ENCODE measurements at regions not wholly inside any gene's neighbourhood (a gene's known extent, or its start where the extent isn't known, plus 50 kb on each side); places are given as distances from the start of the nearest gene placed in this dataset.

DNA sequence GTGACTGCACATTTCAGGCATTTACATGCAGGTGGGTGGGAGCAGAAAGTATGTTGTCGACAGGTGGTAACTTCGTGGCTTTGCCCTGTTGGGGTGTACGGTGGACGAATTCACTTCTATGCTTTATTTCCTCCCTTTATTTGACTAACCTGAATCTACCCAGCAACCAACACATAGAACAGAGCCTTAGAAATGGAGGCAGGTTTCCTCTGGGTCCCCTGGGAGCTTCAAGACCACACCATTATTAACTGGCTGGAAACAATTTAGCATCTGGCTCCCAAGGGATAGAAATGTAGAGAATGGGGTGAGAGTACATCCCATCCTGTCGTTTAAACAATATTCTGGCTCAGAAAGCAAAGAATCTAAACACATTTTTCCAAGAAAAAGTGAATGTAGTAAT, 244.4 kb downstream of the DLEU7 start:
- Histone ChIP-seq H3K4me3 (ENCODE audit: low read length in 2 of 2) (no peak overlapping the region), H3K27me3 (ENCODE audit: control insufficient read depth in 1 of 2, insufficient read depth in 2 of 2, low read length in 2 of 2) (no peaks in the 10 kb centered on the region), H3K4me1 (ENCODE audit: control insufficient read depth, insufficient read depth, low read length) (no peaks in the 10 kb centered on the region), H3K36me3 (ENCODE audit: control insufficient read depth in 2 of 2, insufficient read depth in 2 of 2, low read length in 2 of 2) (no peaks in the 10 kb centered on the region), H3K27ac (ENCODE audit: low read length) (no peak overlapping the region), H3K9ac (ENCODE audit: low read length in 2 of 2) (no peak overlapping the region), H3K9me3 (ENCODE audit: control insufficient read depth in 2 of 2, low read length in 2 of 2) (no peaks in the 10 kb centered on the region)

DNA sequence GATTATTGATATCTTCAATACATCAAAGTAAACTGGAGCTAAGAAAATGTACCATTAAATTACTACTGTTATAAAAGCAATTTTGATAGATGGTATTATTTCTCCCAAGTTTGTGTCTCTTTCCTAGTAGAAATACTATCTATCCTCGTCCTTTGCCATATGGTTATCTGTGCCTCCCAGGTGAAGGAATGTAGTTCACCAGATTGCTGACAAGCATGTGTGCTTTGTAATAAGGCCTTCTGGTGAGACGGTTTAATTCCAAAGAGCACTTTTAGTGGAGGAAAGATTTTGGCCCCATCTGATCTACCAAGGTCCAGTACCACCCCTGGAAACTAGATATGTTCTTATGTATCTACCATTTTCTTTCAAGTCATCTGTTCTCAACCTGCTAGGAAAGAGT, 243.6 kb downstream of the DLEU7 start:
- Histone ChIP-seq H3K27ac (ENCODE audit: low read length) (no peak overlapping the region), H3K9ac (ENCODE audit: low read length in 2 of 2) (no peak overlapping the region), H3K4me3 (ENCODE audit: low read length in 2 of 2) (no peak overlapping the region), H3K4me1 (ENCODE audit: control insufficient read depth, insufficient read depth, low read length) (no peaks in the 10 kb centered on the region), H3K36me3 (ENCODE audit: control insufficient read depth in 2 of 2, insufficient read depth in 2 of 2, low read length in 2 of 2) (no peaks in the 10 kb centered on the region), H3K27me3 (ENCODE audit: control insufficient read depth in 1 of 2, insufficient read depth in 2 of 2, low read length in 2 of 2) (no peaks in the 10 kb centered on the region), H3K9me3 (ENCODE audit: control insufficient read depth in 2 of 2, low read length in 2 of 2) (no peaks in the 10 kb centered on the region)

DNA sequence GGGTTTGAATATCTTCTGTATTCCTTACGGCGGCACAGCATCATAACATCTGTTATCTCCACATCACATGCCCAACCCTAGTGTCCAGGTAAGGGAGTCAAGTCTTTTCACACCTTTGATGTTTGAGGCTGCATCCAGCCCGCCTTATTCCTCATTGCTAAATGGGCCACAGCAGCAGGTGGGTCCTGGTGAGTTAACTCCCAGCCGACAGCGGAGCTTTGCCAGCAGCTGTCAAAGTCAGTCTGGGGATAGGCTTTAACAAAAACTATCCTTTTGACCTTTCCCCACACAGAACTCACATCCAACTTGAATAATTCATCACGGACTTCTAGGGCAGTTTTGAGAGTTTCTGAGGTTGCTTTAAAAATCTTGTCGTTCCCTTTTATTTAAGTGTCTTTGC, 235.1 kb downstream of the DLEU7 start:
- Histone ChIP-seq H3K36me3 (ENCODE audit: control insufficient read depth in 2 of 2, insufficient read depth in 2 of 2, low read length in 2 of 2) (no peaks in the 10 kb centered on the region), H3K4me1 (ENCODE audit: control insufficient read depth, insufficient read depth, low read length) (no peaks in the 10 kb centered on the region), H3K4me3 (ENCODE audit: low read length in 2 of 2) (no peak overlapping the region), H3K9me3 (ENCODE audit: control insufficient read depth in 2 of 2, low read length in 2 of 2) (no peaks in the 10 kb centered on the region), H3K27me3 (ENCODE audit: control insufficient read depth in 1 of 2, insufficient read depth in 2 of 2, low read length in 2 of 2) (no peaks in the 10 kb centered on the region), H3K9ac (ENCODE audit: low read length in 2 of 2) (no peak overlapping the region), H3K27ac (ENCODE audit: low read length) (no peak overlapping the region)

DNA sequence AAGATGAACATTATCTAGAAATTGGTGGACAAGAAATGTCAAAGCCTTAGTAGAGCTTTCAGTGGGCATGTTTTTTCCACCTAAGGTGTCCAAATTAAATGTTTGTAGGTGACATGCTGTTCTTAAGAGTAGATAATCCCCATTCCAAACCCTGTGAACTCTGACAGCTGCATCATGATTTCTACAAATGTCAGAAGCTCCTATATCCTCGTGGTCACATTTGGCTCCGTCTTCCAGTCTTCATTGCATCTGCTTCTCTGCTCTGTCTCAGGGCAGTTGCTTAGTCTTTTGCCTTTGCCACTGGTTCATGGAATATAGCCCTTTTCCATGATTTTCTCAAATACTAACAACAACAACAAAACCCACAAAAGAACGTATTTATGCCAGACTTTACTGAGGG, 234.5 kb downstream of the DLEU7 start:
- no peaks in the 10 kb centered on the region for H3K36me3 ChIP-seq (ENCODE audit: control insufficient read depth in 2 of 2, insufficient read depth in 2 of 2, low read length in 2 of 2)
- H3K9me3 ChIP-seq (ENCODE audit: control insufficient read depth in 2 of 2, low read length in 2 of 2): no peaks in the 10 kb centered on the region
- no peak overlapping the region for H3K27ac ChIP-seq (ENCODE audit: low read length)

DNA sequence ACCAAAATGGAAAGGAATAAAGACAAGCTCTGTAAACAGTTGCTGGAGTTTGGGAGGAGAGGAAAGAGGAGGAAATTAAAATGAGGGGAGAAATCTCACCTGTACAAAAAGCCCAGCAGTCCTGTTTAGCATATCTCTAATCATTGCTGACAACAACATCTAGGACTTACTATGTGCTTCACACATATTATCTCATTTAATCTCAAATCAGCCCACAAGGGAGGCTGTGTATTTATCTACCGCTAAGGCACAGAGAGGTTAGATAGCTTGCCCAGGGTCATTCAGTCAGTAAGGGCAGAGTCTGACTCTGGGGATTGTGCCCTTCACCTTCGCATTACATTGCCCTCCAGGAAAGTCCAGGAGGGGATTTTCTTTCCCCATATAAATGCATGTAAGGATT, 233.3 kb downstream of the DLEU7 start:
- Histone ChIP-seq H3K4me3 (ENCODE audit: low read length in 2 of 2) (no peak overlapping the region), H3K36me3 (ENCODE audit: control insufficient read depth in 2 of 2, insufficient read depth in 2 of 2, low read length in 2 of 2) (no peaks in the 10 kb centered on the region), H3K9ac (ENCODE audit: low read length in 2 of 2) (no peak overlapping the region), H3K4me1 (ENCODE audit: control insufficient read depth, insufficient read depth, low read length) (no peaks in the 10 kb centered on the region), H3K27me3 (ENCODE audit: control insufficient read depth in 1 of 2, insufficient read depth in 2 of 2, low read length in 2 of 2) (no peaks in the 10 kb centered on the region), H3K27ac (ENCODE audit: low read length) (no peak overlapping the region), H3K9me3 (ENCODE audit: control insufficient read depth in 2 of 2, low read length in 2 of 2) (no peaks in the 10 kb centered on the region)

More for the DNA sequence above, 234.5 kb downstream of the DLEU7 start:
- Histone ChIP-seq H3K27me3 (ENCODE audit: control insufficient read depth in 1 of 2, insufficient read depth in 2 of 2, low read length in 2 of 2) (no peaks in the 10 kb centered on the region), H3K4me3 (ENCODE audit: low read length in 2 of 2) (no peak overlapping the region), H3K4me1 (ENCODE audit: control insufficient read depth, insufficient read depth, low read length) (no peaks in the 10 kb centered on the region), H3K9ac (ENCODE audit: low read length in 2 of 2) (no peak overlapping the region)

DNA sequence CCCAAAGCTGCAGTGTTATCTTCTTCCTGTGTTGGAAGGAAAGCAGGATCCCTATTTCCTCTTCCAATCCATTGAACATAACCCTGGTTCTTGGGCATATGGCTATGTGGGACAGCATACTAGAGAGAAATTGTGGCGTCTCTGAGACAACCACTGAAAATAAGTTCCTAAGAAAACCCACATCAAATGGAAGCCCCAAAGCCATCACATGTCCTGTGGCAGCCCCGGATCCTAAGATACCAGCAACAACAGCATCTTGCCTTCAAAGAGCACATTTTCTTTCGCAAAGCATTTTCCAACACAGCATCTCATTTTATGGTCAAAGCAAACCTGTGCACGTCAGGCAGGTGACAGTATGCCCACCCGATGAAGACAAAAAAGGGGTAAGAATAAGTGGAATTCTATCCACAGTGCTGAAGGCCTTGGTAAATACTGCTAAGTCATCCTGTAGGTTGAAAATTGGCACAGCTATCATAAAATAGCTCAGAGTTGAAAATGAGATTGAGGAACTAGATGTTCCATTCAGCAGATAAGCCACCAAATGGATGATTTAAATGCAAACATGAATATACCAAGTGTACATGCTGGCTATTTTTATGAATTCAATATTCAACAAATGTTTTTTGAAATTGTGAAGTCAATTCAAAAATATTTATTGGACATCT, 232.2 kb downstream of the DLEU7 start:
- H3K27ac ChIP-seq (ENCODE audit: low read length): no peak overlapping the region
- H3K36me3 ChIP-seq (ENCODE audit: control insufficient read depth in 2 of 2, insufficient read depth in 2 of 2, low read length in 2 of 2): no peaks in the 10 kb centered on the region
- H3K4me1 ChIP-seq (ENCODE audit: control insufficient read depth, insufficient read depth, low read length): no peaks in the 10 kb centered on the region
- no peak overlapping the region for H3K4me3 ChIP-seq (ENCODE audit: low read length in 2 of 2)
- H3K27me3 ChIP-seq (ENCODE audit: control insufficient read depth in 1 of 2, insufficient read depth in 2 of 2, low read length in 2 of 2): no peaks in the 10 kb centered on the region
- no peaks in the 10 kb centered on the region for H3K9me3 ChIP-seq (ENCODE audit: control insufficient read depth in 2 of 2, low read length in 2 of 2)
- no peak overlapping the region for H3K9ac ChIP-seq (ENCODE audit: low read length in 2 of 2)

DNA sequence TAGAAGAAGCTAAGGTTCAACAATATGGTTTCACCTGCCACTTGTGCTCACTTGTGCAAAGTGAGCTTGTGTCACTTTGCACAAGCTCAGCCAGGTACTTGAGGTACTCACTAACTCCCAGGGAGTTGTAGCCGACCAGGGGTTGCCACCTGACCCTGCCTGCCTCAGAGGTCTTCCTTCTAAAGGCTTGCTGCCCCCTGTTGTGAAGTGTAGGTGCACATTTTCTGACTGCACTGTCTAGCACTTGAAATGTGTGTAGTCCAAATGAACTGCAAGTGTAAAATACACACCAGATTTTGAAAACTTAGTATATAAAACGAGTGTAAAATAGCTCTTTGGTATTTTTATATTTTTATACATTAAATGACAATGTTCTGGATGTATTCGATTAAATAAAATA, 230.8 kb downstream of the DLEU7 start:
- Histone ChIP-seq H3K4me3 (ENCODE audit: low read length in 2 of 2) (no peak overlapping the region), H3K9me3 (ENCODE audit: control insufficient read depth in 2 of 2, low read length in 2 of 2) (no peaks in the 10 kb centered on the region), H3K27me3 (ENCODE audit: control insufficient read depth in 1 of 2, insufficient read depth in 2 of 2, low read length in 2 of 2) (no peaks in the 10 kb centered on the region), H3K4me1 (ENCODE audit: control insufficient read depth, insufficient read depth, low read length) (no peaks in the 10 kb centered on the region), H3K9ac (ENCODE audit: low read length in 2 of 2) (no peak overlapping the region), H3K36me3 (ENCODE audit: control insufficient read depth in 2 of 2, insufficient read depth in 2 of 2, low read length in 2 of 2) (no peaks in the 10 kb centered on the region), H3K27ac (ENCODE audit: low read length) (no peak overlapping the region)

DNA sequence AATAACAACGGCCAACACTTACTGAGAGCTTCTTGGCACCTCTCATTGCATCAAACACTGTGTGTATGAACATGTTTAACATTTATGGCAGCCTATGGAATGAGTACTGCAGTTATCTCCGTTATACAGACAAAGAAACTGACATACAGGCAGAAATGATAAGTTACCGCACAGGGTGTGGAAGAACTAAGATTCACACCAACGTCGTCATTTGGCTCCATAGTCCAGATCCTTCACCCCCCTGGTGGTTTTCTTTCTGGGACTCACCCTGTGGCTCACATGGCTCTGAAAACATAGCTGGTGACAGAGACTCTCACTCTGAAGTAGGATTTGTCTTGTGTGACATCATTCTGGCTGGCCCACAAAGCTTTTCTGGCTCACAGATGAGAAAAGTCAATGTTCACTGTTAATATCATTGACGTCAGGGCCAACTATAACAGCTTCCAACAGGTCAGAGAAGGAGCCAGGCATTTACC, 230.1 kb downstream of the DLEU7 start:
- H3K27ac ChIP-seq (ENCODE audit: low read length): no peak overlapping the region
- no peak overlapping the region for H3K4me3 ChIP-seq (ENCODE audit: low read length in 2 of 2)
- H3K27me3 ChIP-seq (ENCODE audit: control insufficient read depth in 1 of 2, insufficient read depth in 2 of 2, low read length in 2 of 2): no peaks in the 10 kb centered on the region
- no peaks in the 10 kb centered on the region for H3K9me3 ChIP-seq (ENCODE audit: control insufficient read depth in 2 of 2, low read length in 2 of 2)
- no peaks in the 10 kb centered on the region for H3K36me3 ChIP-seq (ENCODE audit: control insufficient read depth in 2 of 2, insufficient read depth in 2 of 2, low read length in 2 of 2)
- no peaks in the 10 kb centered on the region for H3K4me1 ChIP-seq (ENCODE audit: control insufficient read depth, insufficient read depth, low read length)
- H3K9ac ChIP-seq (ENCODE audit: low read length in 2 of 2): no peak overlapping the region

DNA sequence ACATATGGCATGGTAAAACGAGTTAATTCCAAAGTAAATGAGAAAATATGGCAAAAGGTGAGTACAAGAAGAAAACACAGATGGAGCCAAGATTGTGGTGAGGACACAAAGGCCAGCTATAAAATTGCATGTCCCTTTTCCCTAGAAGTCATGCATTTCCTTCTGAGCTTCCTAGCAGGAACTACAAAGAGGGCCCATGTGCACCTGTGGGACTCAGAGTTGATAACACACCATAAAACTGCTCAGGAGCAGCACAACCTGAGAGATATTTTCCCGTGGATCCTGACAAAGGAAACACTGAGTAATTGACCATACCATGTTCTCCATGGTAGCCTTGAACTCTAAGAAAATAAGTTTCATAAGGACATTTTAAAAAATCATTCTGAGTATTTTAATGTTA, 228.3 kb downstream of the DLEU7 start:
- no peaks in the 10 kb centered on the region for H3K4me1 ChIP-seq (ENCODE audit: control insufficient read depth, insufficient read depth, low read length)
- no peaks in the 10 kb centered on the region for H3K36me3 ChIP-seq (ENCODE audit: control insufficient read depth in 2 of 2, insufficient read depth in 2 of 2, low read length in 2 of 2)
- no peaks in the 10 kb centered on the region for H3K9me3 ChIP-seq (ENCODE audit: control insufficient read depth in 2 of 2, low read length in 2 of 2)
- no peak overlapping the region for H3K27ac ChIP-seq (ENCODE audit: low read length)
- H3K4me3 ChIP-seq (ENCODE audit: low read length in 2 of 2): no peak overlapping the region
- H3K9ac ChIP-seq (ENCODE audit: low read length in 2 of 2): no peak overlapping the region
- H3K27me3 ChIP-seq (ENCODE audit: control insufficient read depth in 1 of 2, insufficient read depth in 2 of 2, low read length in 2 of 2): no peaks in the 10 kb centered on the region

DNA sequence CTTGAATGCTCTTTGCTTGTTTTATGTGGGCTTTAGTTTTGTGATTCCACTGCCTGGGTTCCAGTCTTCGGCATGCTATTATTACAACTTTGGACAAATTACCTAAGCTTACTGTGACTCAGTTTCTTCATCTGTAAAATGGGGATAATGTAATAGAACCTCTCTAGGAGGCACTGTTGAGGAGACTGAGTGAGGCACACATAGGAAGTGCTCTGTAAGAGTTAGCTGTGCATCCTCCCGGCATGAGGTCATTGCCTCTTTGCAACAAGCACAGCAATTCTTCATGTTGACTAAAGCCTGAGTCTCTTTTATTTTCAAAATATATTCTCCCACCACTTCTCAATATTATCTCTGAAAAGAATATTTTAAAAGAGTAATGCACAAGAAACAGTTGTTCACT, 227.4 kb downstream of the DLEU7 start:
- no peaks in the 10 kb centered on the region for H3K27me3 ChIP-seq (ENCODE audit: control insufficient read depth in 1 of 2, insufficient read depth in 2 of 2, low read length in 2 of 2)
- H3K4me3 ChIP-seq (ENCODE audit: low read length in 2 of 2): no peak overlapping the region
- no peaks in the 10 kb centered on the region for H3K9me3 ChIP-seq (ENCODE audit: control insufficient read depth in 2 of 2, low read length in 2 of 2)
- H3K4me1 ChIP-seq (ENCODE audit: control insufficient read depth, insufficient read depth, low read length): no peaks in the 10 kb centered on the region
- H3K9ac ChIP-seq (ENCODE audit: low read length in 2 of 2): no peak overlapping the region
- H3K36me3 ChIP-seq (ENCODE audit: control insufficient read depth in 2 of 2, insufficient read depth in 2 of 2, low read length in 2 of 2): no peaks in the 10 kb centered on the region
- H3K27ac ChIP-seq (ENCODE audit: low read length): no peak overlapping the region

DNA sequence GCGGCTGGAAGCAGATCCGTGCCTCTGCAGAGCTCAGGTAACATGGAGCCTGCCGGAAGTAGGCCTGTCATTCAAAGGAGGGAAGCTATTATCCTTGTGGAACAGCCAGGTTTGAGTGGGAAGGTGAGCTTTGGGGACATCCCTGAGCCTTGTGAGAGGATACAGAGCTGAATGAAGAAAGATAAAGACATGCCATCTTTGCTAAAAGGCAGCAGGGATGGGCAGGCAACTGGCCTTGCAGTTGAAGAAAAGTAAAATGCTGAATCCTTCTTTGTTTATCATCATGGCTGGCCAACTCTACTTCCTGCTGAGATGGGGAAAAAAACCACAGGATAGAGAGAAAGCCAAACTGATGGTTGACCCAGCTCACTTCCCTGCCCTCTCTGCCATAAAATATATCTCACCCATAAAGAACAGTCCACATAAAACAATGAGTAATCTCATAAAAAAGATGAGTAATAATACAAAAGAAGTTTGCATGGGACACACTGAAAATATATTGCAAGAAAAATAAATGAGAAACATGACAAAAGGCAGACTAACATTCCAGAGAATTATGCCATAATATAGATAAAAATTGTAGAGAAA, 226.3 kb downstream of the DLEU7 start:
- H3K27me3 ChIP-seq (ENCODE audit: control insufficient read depth in 1 of 2, insufficient read depth in 2 of 2, low read length in 2 of 2): no peaks in the 10 kb centered on the region
- H3K27ac ChIP-seq (ENCODE audit: low read length): no peak overlapping the region
- no peaks in the 10 kb centered on the region for H3K36me3 ChIP-seq (ENCODE audit: control insufficient read depth in 2 of 2, insufficient read depth in 2 of 2, low read length in 2 of 2)
- no peaks in the 10 kb centered on the region for H3K9me3 ChIP-seq (ENCODE audit: control insufficient read depth in 2 of 2, low read length in 2 of 2)
- no peak overlapping the region for H3K9ac ChIP-seq (ENCODE audit: low read length in 2 of 2)
- H3K4me3 ChIP-seq (ENCODE audit: low read length in 2 of 2): no peak overlapping the region
- no peaks in the 10 kb centered on the region for H3K4me1 ChIP-seq (ENCODE audit: control insufficient read depth, insufficient read depth, low read length)
